Esophagus muscularis mucosa (tissue), 3 donors: ENCODE measurements at regions not wholly inside any gene's neighbourhood (a gene's known extent, or its start where the extent isn't known, plus 50 kb on each side); places are given as distances from the start of the nearest gene placed in this dataset.

ENCODE experiments used
- CTCF ChIP-seq, 3 experiments: fragments of 200-600 bp in 2 of 3; fragments of 450-650 bp in 1 of 3; sonication (generic) in 2 of 3; IDR thresholded peaks; one replicate each; pipeline ENCODE4 v1.5.1; 2017 to 2019; ENCODE audit warnings: antibody characterized with exemption in 3 of 3, mild to moderate bottlenecking in 2 of 3, moderate library complexity in 1 of 3
- POLR2A ChIP-seq: fragments of 450-650 bp; IDR thresholded peaks from one replicate; pipeline ENCODE4 v1.6.1; 2017; ENCODE audit warnings: antibody characterized with exemption, moderate library complexity, mild to moderate bottlenecking, low read depth
- POLR2AphosphoS5 ChIP-seq, 2 donors: sonication (generic); formaldehyde crosslinking; IDR thresholded peaks; one replicate each; pipeline ENCODE4 v1.6.1; 2017; ENCODE audit warnings: antibody characterized with exemption in 2 of 2

DNA sequence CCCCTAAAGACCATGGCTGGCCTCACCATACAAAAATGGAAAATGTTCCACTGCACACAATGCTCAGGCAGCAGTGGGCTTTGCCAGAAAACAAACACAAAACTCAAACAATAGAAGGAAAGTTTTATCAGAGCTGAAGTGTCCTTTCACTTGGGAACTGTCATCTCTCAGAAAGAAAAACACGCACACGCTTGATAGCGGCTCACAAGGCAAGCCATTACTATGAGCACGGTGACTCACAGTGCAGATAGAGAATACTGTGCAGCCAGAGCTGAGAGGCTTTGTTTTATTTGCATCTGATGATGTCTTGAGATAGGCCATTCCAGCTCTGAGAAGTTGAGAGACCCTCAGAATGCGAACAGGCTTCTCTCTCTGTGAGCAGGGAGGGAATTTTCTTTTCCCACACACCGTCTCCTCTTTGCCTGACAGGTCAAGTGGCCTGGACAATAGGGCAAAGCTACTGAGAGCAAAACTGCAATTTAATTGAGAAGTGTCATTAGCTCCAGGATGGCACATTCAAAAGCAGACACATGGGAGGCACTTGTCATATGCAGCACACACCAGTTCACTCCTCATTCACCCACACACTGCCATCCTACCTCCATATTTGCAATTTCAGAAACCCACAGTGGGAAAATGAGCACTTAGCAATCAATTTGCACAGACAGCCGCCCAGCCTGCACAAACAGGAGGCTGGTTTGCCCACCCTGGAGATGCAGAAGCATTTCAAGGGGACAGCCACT lies 236.6 kb downstream of the SS18 start:
- TF ChIP-seq POLR2A (no peak), CTCF (IDR thresholded peaks at IDR 0.05) (no peak), POLR2AphosphoS5 (IDR thresholded peaks at IDR 0.05) (no peak)
